WERI-Rb-1 (cell line): ENCODE measurements at regions not wholly inside any gene's neighbourhood (a gene's known extent, or its start where the extent isn't known, plus 50 kb on each side); places are given as distances from the start of the nearest gene placed in this dataset.

ENCODE experiments used
- DNase-seq: peaks from one replicate; pipeline ENCODE4 v3.0.0-alpha.2; 2020
- H3K27ac ChIP-seq: fragments of 250-450 bp; sonication (Bioruptor Pico); 2 replicates; pipeline ENCODE4 v1.5.1; 2020; ENCODE audit warnings: mild to moderate bottlenecking, moderate library complexity
- H3K27me3 ChIP-seq: fragments of 250-450 bp; sonication (Bioruptor Pico); 2 replicates; pipeline ENCODE4 v1.5.1; 2021; ENCODE audit warnings: mild to moderate bottlenecking, low read depth, moderate library complexity; ENCODE audit not compliant: insufficient read depth, severe bottlenecking
- H3K36me3 ChIP-seq: fragments of 250-450 bp; sonication (Bioruptor Pico); 2 replicates; pipeline ENCODE4 v1.5.1; 2020; ENCODE audit warnings: mild to moderate bottlenecking, moderate library complexity
- H3K4me3 ChIP-seq: 2 replicates; pipeline ENCODE4 v1.5.1; 2011; ENCODE audit warnings: low read depth, mild to moderate bottlenecking, control low read depth, low read length
- H3K9me3 ChIP-seq: fragments of 250-450 bp; sonication (Bioruptor Pico); 2 replicates; pipeline ENCODE4 v1.5.1; 2021; ENCODE audit warnings: mild to moderate bottlenecking, moderate library complexity; ENCODE audit not compliant: severe bottlenecking
- TF ChIP-seq, protein P1 (sequence below): IDR thresholded peaks from 2 replicates; pipeline ENCODE4 v1.5.1; 2011; ENCODE audit warnings: low read depth, mild to moderate bottlenecking, control low read depth, inconsistent platforms, low read length

GRCh38 chr6:91715171-91715805 is 1128.4 kb upstream of the MAP3K7 start:
- H3K27me3 ChIP-seq, result no peaks in the 10 kb centered on the region
- H3K36me3 ChIP-seq, result no peaks in the 10 kb centered on the region
- no peak for DNase-seq
- TF ChIP-seq, protein P1, sequence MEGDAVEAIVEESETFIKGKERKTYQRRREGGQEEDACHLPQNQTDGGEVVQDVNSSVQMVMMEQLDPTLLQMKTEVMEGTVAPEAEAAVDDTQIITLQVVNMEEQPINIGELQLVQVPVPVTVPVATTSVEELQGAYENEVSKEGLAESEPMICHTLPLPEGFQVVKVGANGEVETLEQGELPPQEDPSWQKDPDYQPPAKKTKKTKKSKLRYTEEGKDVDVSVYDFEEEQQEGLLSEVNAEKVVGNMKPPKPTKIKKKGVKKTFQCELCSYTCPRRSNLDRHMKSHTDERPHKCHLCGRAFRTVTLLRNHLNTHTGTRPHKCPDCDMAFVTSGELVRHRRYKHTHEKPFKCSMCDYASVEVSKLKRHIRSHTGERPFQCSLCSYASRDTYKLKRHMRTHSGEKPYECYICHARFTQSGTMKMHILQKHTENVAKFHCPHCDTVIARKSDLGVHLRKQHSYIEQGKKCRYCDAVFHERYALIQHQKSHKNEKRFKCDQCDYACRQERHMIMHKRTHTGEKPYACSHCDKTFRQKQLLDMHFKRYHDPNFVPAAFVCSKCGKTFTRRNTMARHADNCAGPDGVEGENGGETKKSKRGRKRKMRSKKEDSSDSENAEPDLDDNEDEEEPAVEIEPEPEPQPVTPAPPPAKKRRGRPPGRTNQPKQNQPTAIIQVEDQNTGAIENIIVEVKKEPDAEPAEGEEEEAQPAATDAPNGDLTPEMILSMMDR, result no peak
- H3K9me3 ChIP-seq, result no peaks in the 10 kb centered on the region
- H3K4me3 ChIP-seq, result no peak overlapping the region
- no peak overlapping the region for H3K27ac ChIP-seq

DNA sequence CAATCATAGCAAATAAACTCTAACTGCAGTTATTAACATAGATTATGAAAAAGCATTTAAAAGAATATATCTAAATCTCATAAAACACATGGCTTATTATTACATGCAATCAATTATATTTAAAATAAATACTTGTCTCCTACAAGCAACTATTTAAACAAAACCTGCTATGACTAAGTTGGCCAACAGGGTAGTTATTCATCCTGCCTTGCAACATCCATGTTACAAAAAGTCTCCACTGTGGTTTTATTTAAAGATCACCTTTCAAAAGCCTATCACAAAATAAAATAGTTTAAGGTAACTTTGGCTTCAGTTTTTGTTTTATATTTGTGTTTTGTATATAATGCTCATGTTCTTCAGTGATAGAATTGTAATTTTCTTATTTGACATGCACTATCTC is 1127.0 kb upstream of the MAP3K7 start:
- Histone ChIP-seq H3K27me3 (no peaks in the 10 kb centered on the region), H3K4me3 (no peak overlapping the region), H3K27ac (no peak overlapping the region), H3K9me3 (no peaks in the 10 kb centered on the region), H3K36me3 (no peaks in the 10 kb centered on the region)
- TF ChIP-seq, protein P1, result no peak
- DNase-seq, result no peak

GRCh38 chr6:91711518-91711917 is 1124.6 kb upstream of the MAP3K7 start:
- TF ChIP-seq, protein P1, result no peak
- no peak for DNase-seq
- Histone ChIP-seq H3K9me3 (no peaks in the 10 kb centered on the region), H3K27me3 (no peaks in the 10 kb centered on the region), H3K36me3 (no peaks in the 10 kb centered on the region), H3K4me3 (no peak overlapping the region), H3K27ac (no peak overlapping the region)

- no peak for DNase-seq
- Histone ChIP-seq H3K4me3 (no peak overlapping the region), H3K27ac (no peak overlapping the region), H3K9me3 (no peaks in the 10 kb centered on the region), H3K36me3 (no peaks in the 10 kb centered on the region), H3K27me3 (no peaks in the 10 kb centered on the region)
- TF ChIP-seq, protein P1, result no peak
Measured at GRCh38 chr6:91710342-91710741, 1123.5 kb upstream of the MAP3K7 start.

GRCh38 chr6:91708534-91708933 is 1121.7 kb upstream of the MAP3K7 start:
- TF ChIP-seq, protein P1, result no peak

GRCh38 chr6:91705646-91706045 is 1118.8 kb upstream of the MAP3K7 start:
- no peaks in the 10 kb centered on the region for H3K9me3 ChIP-seq
- H3K27me3 ChIP-seq, result no peaks in the 10 kb centered on the region
- TF ChIP-seq, protein P1, result no peak
- H3K36me3 ChIP-seq, result no peaks in the 10 kb centered on the region
- no peak overlapping the region for H3K4me3 ChIP-seq
- H3K27ac ChIP-seq, result no peak overlapping the region
- DNase-seq, result no peak

More at GRCh38 chr6:91708534-91708933, 1121.7 kb upstream of the MAP3K7 start:
- Histone ChIP-seq H3K27me3 (no peaks in the 10 kb centered on the region), H3K9me3 (no peaks in the 10 kb centered on the region), H3K27ac (no peak overlapping the region), H3K36me3 (no peaks in the 10 kb centered on the region), H3K4me3 (no peak overlapping the region)
- no peak for DNase-seq
